Tibial nerve (tissue), 3 donors: ENCODE measurements at regions not wholly inside any gene's neighbourhood (a gene's known extent, or its start where the extent isn't known, plus 50 kb on each side); places are given as distances from the start of the nearest gene placed in this dataset.

Source experiments
- CTCF ChIP-seq, 5 experiments: fragments of 200-600 bp in 3 of 5; fragments of 450-650 bp in 2 of 5; sonication (generic) in 3 of 5; IDR thresholded peaks; one replicate each; pipeline ENCODE4 v1.5.1; 2016 to 2019; ENCODE audit warnings: antibody characterized with exemption in 5 of 5, mild to moderate bottlenecking in 3 of 5, moderate library complexity in 2 of 5
- POLR2A ChIP-seq, 2 donors: fragments of 450-650 bp; IDR thresholded peaks; one replicate each; pipeline ENCODE4 v1.6.1; 2017; ENCODE audit warnings: antibody characterized with exemption in 2 of 2, mild to moderate bottlenecking in 2 of 2, moderate library complexity in 2 of 2

GRCh38 chr5:92492908-92493307 lies 1088.1 kb downstream of the NR2F1-AS1 start:
- TF ChIP-seq CTCF (IDR thresholded peaks at IDR 0.05) (no peak), POLR2A (IDR thresholded peaks at IDR 0.05) (no peak)
